ENCODE measurements at regions not wholly inside any gene's neighbourhood (a gene's known extent, or its start where the extent isn't known, plus 50 kb on each side); places are given as distances from the start of the nearest gene placed in this dataset.
A peak's percentile ranks its signal among the peaks of the same experiment; 100 is the strongest.

- DNase-seq (ENCODE audit: low read depth): no peak
Measured at GRCh38 chr11:38282718-38283117, 1684.7 kb upstream of the RAG2 start.

- no peak for DNase-seq (ENCODE audit: low read depth)
Measured at GRCh38 chr11:38278457-38279141, 1680.6 kb upstream of the RAG2 start.

- DNase-seq (ENCODE audit: low read depth): no peak
Measured at GRCh38 chr11:38274031-38274430, 1676.0 kb upstream of the RAG2 start.

- DNase-seq (ENCODE audit: low read depth): no peak
Measured at GRCh38 chr11:38272376-38272775, 1674.3 kb upstream of the RAG2 start.

GRCh38 chr11:38266691-38267090 lies 1668.7 kb upstream of the RAG2 start:
- no peak for DNase-seq (ENCODE audit: low read depth)

- no peak for DNase-seq (ENCODE audit: low read depth)
Measured at GRCh38 chr11:38256436-38256835, 1658.4 kb upstream of the RAG2 start.

GRCh38 chr11:38254913-38255312 lies 1656.9 kb upstream of the RAG2 start:
- no peak for DNase-seq (ENCODE audit: low read depth)

- no peak for DNase-seq (ENCODE audit: low read depth)
Measured at GRCh38 chr11:38252620-38253019, 1654.6 kb upstream of the RAG2 start.

- DNase-seq (ENCODE audit: low read depth): no peak
Measured at GRCh38 chr11:38246451-38246850, 1648.4 kb upstream of the RAG2 start.

- no peak for DNase-seq (ENCODE audit: low read depth)
Measured at GRCh38 chr11:38226684-38227083, 1628.6 kb upstream of the RAG2 start.

GRCh38 chr11:38221295-38221694 lies 1623.3 kb upstream of the RAG2 start:
- DNase-seq (ENCODE audit: low read depth): no peak

- DNase-seq (ENCODE audit: low read depth): no peak
Measured at GRCh38 chr11:38219636-38220035, 1621.6 kb upstream of the RAG2 start.

GRCh38 chr11:38208951-38209350 lies 1610.9 kb upstream of the RAG2 start:
- DNase-seq (ENCODE audit: low read depth): no peak

GRCh38 chr11:38206663-38207062 lies 1608.6 kb upstream of the RAG2 start:
- DNase-seq (ENCODE audit: low read depth): no peak

- no peak for DNase-seq (ENCODE audit: low read depth)
Measured at GRCh38 chr11:38191101-38191500, 1593.1 kb upstream of the RAG2 start.

- no peak for DNase-seq (ENCODE audit: low read depth)
Measured at GRCh38 chr11:38182126-38182866, 1584.3 kb upstream of the RAG2 start.

GRCh38 chr11:38176686-38177322 lies 1578.8 kb upstream of the RAG2 start:
- no peak for DNase-seq (ENCODE audit: low read depth)

- no peak for DNase-seq (ENCODE audit: low read depth)
Measured at GRCh38 chr11:38173676-38174075, 1575.6 kb upstream of the RAG2 start.

- DNase-seq (ENCODE audit: low read depth): peak; percentile 62
Measured at GRCh38 chr11:38169286-38169685, 1571.2 kb upstream of the RAG2 start.

- no peak for DNase-seq (ENCODE audit: low read depth)
Measured at GRCh38 chr11:38163526-38163925, 1565.5 kb upstream of the RAG2 start.

GRCh38 chr11:38160433-38160832 lies 1562.4 kb upstream of the RAG2 start:
- no peak for DNase-seq (ENCODE audit: low read depth)

- no peak for DNase-seq (ENCODE audit: low read depth)
Measured at GRCh38 chr11:38159038-38159437, 1561.0 kb upstream of the RAG2 start.

GRCh38 chr11:38156495-38157146 lies 1558.6 kb upstream of the RAG2 start:
- DNase-seq (ENCODE audit: low read depth): no peak
